Tibial nerve (tissue), 4 donors: ENCODE measurements at regions not wholly inside any gene's neighbourhood (a gene's known extent, or its start where the extent isn't known, plus 50 kb on each side); places are given as distances from the start of the nearest gene placed in this dataset.

Experiments
- EP300 ChIP-seq, 2 donors: sonication (generic); formaldehyde crosslinking; IDR thresholded peaks; one replicate each; pipeline ENCODE4 v1.6.1; 2017; ENCODE audit warnings: antibody characterized with exemption in 2 of 2, mild to moderate bottlenecking in 1 of 2
- TF ChIP-seq, protein P1 (sequence below), 5 experiments: fragments of 200-600 bp in 3 of 5; fragments of 450-650 bp in 2 of 5; sonication (generic) in 3 of 5; IDR thresholded peaks; one replicate each; pipeline ENCODE4 v1.5.1; 2016 to 2019; ENCODE audit warnings: antibody characterized with exemption in 5 of 5, mild to moderate bottlenecking in 3 of 5, moderate library complexity in 2 of 5

DNA sequence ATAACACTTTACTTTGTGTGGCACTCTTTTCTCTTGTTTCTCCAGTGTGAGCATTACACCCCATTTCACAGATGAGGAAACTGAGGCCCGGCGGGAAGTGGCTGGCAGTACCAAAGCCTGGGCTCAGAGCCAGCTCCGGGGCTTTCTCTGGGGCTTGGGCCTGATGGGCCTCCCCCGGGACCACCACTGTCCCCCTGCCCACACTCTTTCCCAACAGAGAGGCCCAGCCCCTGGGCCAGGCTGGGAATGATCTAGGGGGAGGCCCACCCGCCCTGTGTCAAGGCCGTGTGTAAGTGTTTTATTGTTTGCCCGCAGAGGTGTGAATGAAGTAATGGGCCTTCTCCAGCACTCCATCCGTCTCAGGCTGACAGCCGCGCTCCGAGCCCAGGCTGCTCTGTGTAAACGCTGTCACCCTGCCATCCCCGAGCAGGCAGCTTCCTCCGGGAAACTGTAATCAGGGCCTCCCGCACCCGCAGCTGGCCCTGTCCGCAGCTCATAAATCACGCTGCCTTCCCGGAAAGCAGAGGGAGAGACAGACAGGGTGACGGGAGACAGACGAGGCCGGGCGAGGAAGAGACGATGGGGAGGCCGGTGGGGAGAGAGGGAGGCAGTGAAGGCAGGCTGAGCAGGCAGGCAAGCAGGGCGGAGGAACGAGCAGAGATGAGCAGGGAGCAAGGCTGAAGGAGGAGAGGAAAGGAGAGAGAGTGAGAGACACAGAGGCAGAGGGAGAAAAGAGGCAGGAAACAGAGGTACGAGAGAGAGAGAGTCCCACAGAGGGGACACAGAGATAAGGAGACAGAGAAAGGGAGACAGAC is 109.7 kb upstream of the ZBTB40 start:
- TF ChIP-seq, protein P1, sequence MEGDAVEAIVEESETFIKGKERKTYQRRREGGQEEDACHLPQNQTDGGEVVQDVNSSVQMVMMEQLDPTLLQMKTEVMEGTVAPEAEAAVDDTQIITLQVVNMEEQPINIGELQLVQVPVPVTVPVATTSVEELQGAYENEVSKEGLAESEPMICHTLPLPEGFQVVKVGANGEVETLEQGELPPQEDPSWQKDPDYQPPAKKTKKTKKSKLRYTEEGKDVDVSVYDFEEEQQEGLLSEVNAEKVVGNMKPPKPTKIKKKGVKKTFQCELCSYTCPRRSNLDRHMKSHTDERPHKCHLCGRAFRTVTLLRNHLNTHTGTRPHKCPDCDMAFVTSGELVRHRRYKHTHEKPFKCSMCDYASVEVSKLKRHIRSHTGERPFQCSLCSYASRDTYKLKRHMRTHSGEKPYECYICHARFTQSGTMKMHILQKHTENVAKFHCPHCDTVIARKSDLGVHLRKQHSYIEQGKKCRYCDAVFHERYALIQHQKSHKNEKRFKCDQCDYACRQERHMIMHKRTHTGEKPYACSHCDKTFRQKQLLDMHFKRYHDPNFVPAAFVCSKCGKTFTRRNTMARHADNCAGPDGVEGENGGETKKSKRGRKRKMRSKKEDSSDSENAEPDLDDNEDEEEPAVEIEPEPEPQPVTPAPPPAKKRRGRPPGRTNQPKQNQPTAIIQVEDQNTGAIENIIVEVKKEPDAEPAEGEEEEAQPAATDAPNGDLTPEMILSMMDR (IDR thresholded peaks at IDR 0.05), result no peak
- TF ChIP-seq EP300 (IDR thresholded peaks at IDR 0.05), result no peak
